Stomach (tissue), 4 donors: ENCODE measurements at regions not wholly inside any gene's neighbourhood (a gene's known extent, or its start where the extent isn't known, plus 50 kb on each side); places are given as distances from the start of the nearest gene placed in this dataset.

Experiments
- CTCF ChIP-seq, 7 experiments: fragments of 450-650 bp in 4 of 7; fragments of 200-600 bp in 3 of 7; sonication (generic) in 3 of 7; IDR thresholded peaks; one replicate each; pipeline ENCODE4 v1.5.1; 2016 to 2019; ENCODE audit warnings: antibody characterized with exemption in 7 of 7, control low read depth in 2 of 7, mild to moderate bottlenecking in 1 of 7
- POLR2AphosphoS5 ChIP-seq, 3 donors: sonication (generic); formaldehyde crosslinking; IDR thresholded peaks; one replicate each; pipeline ENCODE4 v1.6.1; 2016; ENCODE audit warnings: antibody characterized with exemption in 3 of 3

- TF ChIP-seq CTCF (IDR thresholded peaks at IDR 0.05) (no peak), POLR2AphosphoS5 (IDR thresholded peaks at IDR 0.05) (no peak)
These were observed 269.0 kb downstream of the RPS24 start for GRCh38 chr10:78302739-78302988.
